ENCODE measurements at regions not wholly inside any gene's neighbourhood (a gene's known extent, or its start where the extent isn't known, plus 50 kb on each side); places are given as distances from the start of the nearest gene placed in this dataset.
A peak's percentile ranks its signal among the peaks of the same experiment; 100 is the strongest.
"Not testable (repeated sequence)": the region's sequence is repeated elsewhere in the genome, so short reads cannot be mapped to it uniquely, and the experiment has no call there.

- no peaks in the 10 kb centered on the region for H3K27me3 Mint-ChIP-seq (ENCODE audit: insufficient read depth, low read depth)
- DNase-seq (ENCODE audit: low spot score), result peak; percentile 14
- no peak overlapping the region for H3K4me2 ChIP-seq
Measured at GRCh38 chrX:83416273-83416672, 91.8 kb upstream of the POU3F4 start.

GRCh38 chrX:83419030-83419792 is 88.9 kb upstream of the POU3F4 start:
- Histone ChIP-seq H3K4me3 (no peak overlapping the region), H3F3A (ENCODE audit: low read depth) (no peaks in the 10 kb centered on the region), H3K4me1 (no peaks in the 10 kb centered on the region), H4K20me1 (ENCODE audit: low read depth) (no peaks in the 10 kb centered on the region), H3K9ac (no peak overlapping the region), H2AFZ (replicated peaks) (no peak overlapping the region), H3K4me2 (no peak overlapping the region), H3K36me3 (no peaks in the 10 kb centered on the region), H3K79me2 (ENCODE audit: low read depth) (no peaks in the 10 kb centered on the region), H3K27ac (no peak overlapping the region), H3K9me3 (ENCODE audit: low read depth) (no peaks in the 10 kb centered on the region), H3K27me3 (no peaks in the 10 kb centered on the region)
- DNase-seq (ENCODE audit: low spot score), result no peak
- Mint-ChIP-seq H3K27me3 (ENCODE audit: insufficient read depth, low read depth) (no peaks in the 10 kb centered on the region), H3K27ac (no peak overlapping the region), H3K4me3 (no peak overlapping the region), H3K9me3 (peaks cover 14% of the 10 kb centered on the region), H3K4me1 (no peaks in the 10 kb centered on the region), H3K36me3 (no peaks in the 10 kb centered on the region)
- TF ChIP-seq EZH2 (IDR thresholded peaks at IDR 0.05) (no peak), CTCF (IDR thresholded peaks at IDR 0.05) (no peak), EZH2phosphoT487 (IDR thresholded peaks at IDR 0.05) (no peak)

More at GRCh38 chrX:83416273-83416672, 91.8 kb upstream of the POU3F4 start:
- Histone ChIP-seq H3F3A (ENCODE audit: low read depth) (no peaks in the 10 kb centered on the region), H3K9me3 (ENCODE audit: low read depth) (no peaks in the 10 kb centered on the region), H3K4me3 (no peak overlapping the region), H2AFZ (replicated peaks) (no peak overlapping the region), H3K79me2 (ENCODE audit: low read depth) (no peaks in the 10 kb centered on the region), H3K27me3 (no peaks in the 10 kb centered on the region), H3K27ac (no peak overlapping the region), H3K4me1 (no peaks in the 10 kb centered on the region), H3K9ac (no peak overlapping the region), H4K20me1 (ENCODE audit: low read depth) (no peaks in the 10 kb centered on the region), H3K36me3 (no peaks in the 10 kb centered on the region)
- Mint-ChIP-seq H3K36me3 (no peaks in the 10 kb centered on the region), H3K4me1 (no peaks in the 10 kb centered on the region), H3K4me3 (no peak overlapping the region), H3K9me3 (peaks cover 4% of the 10 kb centered on the region), H3K27ac (no peak overlapping the region)
- TF ChIP-seq CTCF (IDR thresholded peaks at IDR 0.05) (peak; percentile 50), EZH2phosphoT487 (IDR thresholded peaks at IDR 0.05) (no peak)

- Mint-ChIP-seq H3K27me3 (ENCODE audit: insufficient read depth, low read depth) (no peaks in the 10 kb centered on the region), H3K4me1 (no peaks in the 10 kb centered on the region), H3K27ac (no peak overlapping the region), H3K36me3 (no peaks in the 10 kb centered on the region), H3K4me3 (no peak overlapping the region), H3K9me3 (peaks cover 14% of the 10 kb centered on the region)
- H3K4me2 ChIP-seq, result no peak overlapping the region
- H3K27ac ChIP-seq, result no peak overlapping the region
- TF ChIP-seq EZH2 (IDR thresholded peaks at IDR 0.05) (no peak), CTCF (IDR thresholded peaks at IDR 0.05) (no peak), EZH2phosphoT487 (IDR thresholded peaks at IDR 0.05) (no peak)
- no peaks in the 10 kb centered on the region for H4K20me1 ChIP-seq (ENCODE audit: low read depth)
- peaks cover 6% of the 10 kb centered on the region for H3K9me3 ChIP-seq (ENCODE audit: low read depth)
- H3K9ac ChIP-seq, result no peak overlapping the region
- H3K79me2 ChIP-seq (ENCODE audit: low read depth), result no peaks in the 10 kb centered on the region
- H3F3A ChIP-seq (ENCODE audit: low read depth), result no peaks in the 10 kb centered on the region
- no peak overlapping the region for H2AFZ ChIP-seq (replicated peaks)
- H3K27me3 ChIP-seq, result no peaks in the 10 kb centered on the region
- H3K4me1 ChIP-seq, result no peaks in the 10 kb centered on the region
- no peak for DNase-seq (ENCODE audit: low spot score)
- no peak overlapping the region for H3K4me3 ChIP-seq
- no peaks in the 10 kb centered on the region for H3K36me3 ChIP-seq
Measured at GRCh38 chrX:83422836-83423235, 85.3 kb upstream of the POU3F4 start.

GRCh38 chrX:83442552-83442951 is 65.5 kb upstream of the POU3F4 start:
- not testable (repeated sequence) for H3K27ac ChIP-seq; H3F3A ChIP-seq (ENCODE audit: low read depth); DNase-seq (ENCODE audit: low spot score); H3K36me3 ChIP-seq; H3K79me2 ChIP-seq (ENCODE audit: low read depth); H3K4me3 ChIP-seq; H3K27me3 ChIP-seq; H3K9ac ChIP-seq; H2AFZ ChIP-seq (replicated peaks); H3K4me1 Mint-ChIP-seq; H3K27me3 Mint-ChIP-seq (ENCODE audit: insufficient read depth, low read depth); H3K4me3 Mint-ChIP-seq; H3K4me2 ChIP-seq; H3K9me3 ChIP-seq (ENCODE audit: low read depth); H3K36me3 Mint-ChIP-seq; H3K4me1 ChIP-seq; H3K27ac Mint-ChIP-seq; H4K20me1 ChIP-seq (ENCODE audit: low read depth)
- peaks cover 28% of the 10 kb centered on the region for H3K9me3 Mint-ChIP-seq
